LHCN-M2 (cell line): ENCODE measurements at regions not wholly inside any gene's neighbourhood (a gene's known extent, or its start where the extent isn't known, plus 50 kb on each side); places are given as distances from the start of the nearest gene placed in this dataset.
"Not testable (repeated sequence)": the region's sequence is repeated elsewhere in the genome, so short reads cannot be mapped to it uniquely, and the experiment has no call there.

Source experiments
- DNase-seq: peaks from one replicate; pipeline ENCODE4 v3.0.0-alpha.2; 2012; ENCODE audit warnings: low read depth

DNA sequence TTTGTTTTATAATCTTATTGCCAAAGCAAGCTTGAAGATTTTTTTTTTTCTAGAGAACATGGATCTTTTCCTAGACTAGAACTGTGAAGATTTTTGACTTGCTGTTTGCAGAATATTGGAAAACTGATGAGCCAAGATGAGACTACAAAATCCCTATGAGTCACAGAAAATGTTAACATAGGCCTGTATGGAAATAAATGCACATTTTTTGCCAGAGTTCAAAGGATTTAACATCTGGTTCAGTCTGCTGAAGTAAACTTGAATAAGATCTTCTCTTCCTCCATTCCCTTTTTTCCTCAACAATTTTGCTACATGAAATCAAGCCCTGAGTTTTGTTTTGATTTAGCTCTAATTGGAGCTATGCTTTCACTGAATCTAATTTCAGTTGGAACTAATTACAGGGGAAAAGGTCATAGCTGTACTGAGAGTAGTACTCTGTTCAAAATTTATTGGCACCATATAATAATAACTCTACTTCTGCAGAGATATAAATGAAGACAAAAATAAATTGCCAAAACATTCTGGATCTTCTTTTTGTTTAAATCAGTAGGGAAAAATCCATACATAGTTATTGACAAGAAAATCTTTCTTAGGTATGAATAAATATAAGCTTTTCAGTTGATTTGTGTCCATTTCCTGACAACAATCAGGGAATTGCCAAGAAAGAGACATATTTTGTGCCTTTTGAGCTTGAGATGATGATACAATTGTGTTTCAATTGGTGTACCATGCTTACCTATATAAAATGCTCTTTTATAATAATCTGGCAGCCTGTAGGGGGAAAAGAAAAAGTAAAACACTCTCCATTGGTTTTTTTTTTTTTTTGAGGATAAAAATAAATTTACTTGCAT, 387.5 kb upstream of the GOT2 start:
- DNase-seq = no peak

DNA sequence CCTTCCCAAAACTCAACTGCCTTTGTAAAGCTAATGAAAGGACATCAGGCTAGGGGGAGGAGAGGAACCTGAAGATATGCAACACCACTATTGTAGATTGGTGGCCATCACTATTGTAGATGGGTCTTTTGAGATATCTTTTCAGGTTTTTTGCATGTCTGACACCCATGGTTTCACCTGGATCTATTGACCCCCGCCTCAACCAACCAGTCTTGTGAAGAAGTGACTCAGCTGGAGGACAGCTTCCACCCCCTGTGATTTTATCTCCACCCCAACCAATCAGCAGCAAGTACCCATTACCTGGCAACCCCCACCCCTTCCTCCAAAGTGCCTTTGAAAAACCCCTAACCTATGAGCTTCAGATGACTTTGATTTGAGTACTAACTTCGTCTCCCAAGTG, 382.6 kb upstream of the GOT2 start:
- DNase-seq = no peak

DNA sequence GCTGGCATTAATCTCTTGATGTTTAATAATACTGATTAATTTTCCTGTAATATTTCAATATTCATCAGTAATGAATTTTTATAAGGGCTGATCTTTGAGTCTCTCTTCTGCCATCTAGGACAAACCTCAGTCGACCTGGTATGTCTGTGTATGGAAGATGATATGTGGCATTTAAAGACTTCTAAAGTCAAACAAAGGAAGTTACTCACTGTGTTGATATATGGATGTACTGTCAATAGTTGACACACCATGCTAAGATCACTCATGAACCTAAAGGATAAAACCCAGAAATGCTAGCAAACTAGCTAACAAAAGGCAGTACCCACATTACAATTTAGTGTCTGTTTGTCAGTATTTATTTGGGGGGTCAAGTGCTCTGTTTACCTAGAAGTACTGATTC, 380.7 kb upstream of the GOT2 start:
- DNase-seq = no peak

DNA sequence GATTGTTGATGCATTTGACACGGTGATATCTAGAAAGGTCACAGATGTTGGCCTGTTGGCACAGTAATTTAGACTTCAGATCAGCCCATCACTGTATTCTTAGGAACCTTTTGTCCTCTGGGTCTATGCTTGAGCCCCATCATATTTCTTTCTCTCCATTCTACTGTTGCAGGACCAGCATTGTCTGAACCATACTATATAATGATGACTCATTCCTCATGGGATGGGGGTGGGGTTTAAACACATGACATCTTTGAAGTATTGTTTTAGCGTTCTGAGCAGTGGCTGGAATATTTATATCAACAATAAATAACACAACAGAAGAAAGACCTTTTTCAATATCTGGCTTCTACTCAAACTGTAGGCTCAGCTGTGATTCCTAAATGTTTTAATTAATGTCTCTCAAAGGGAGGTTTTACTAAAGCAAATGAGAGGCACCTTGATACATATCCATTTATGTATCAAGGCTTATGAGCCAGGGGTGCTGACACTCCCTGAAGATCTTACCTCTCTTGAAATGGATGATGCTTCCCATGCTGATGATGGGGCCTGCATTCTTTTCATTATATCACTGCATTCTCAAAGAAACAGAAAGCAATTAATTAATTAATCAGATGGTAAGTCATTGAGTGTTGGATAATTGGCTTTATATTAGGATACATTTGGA, 379.0 kb upstream of the GOT2 start:
- DNase-seq = no peak

DNA sequence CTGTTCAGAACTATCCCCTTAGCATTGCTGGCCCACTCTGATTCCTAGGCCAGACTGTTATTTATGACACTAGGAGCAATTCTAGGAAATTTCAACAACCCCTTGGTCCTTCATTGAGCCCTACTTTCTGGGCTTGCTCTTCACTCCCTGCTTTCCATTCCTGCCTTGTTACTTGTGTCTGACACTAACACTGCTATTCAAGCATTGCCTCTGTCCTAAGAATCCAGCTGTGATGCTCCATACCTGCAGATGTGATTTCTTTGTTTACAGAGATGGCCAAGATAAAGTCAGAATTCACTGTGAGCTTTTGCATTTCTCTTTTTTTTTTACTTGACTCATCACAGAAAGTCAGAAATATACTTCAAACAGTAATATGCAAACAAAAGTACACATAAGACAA, 377.2 kb upstream of the GOT2 start:
- DNase-seq = no peak

DNA sequence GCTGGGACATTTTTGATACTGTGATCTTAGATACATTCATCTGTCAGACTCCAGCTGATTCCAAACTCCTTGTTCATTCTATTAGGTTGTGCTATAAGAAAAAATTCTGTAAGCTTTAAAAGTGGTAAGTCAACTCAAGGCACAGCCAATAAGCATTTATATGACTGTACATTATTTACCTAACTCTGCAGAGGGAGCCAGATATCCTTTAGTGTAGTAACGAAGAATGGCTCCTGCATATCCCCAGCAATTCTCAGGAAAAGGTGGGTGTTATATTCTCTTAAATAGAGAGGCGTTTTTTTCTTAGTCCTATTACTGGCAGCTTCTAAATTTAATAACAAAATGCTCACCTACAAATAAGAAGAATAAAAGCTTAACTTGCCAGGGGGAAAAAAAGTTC, 374.3 kb upstream of the GOT2 start:
- no peak for DNase-seq

DNA sequence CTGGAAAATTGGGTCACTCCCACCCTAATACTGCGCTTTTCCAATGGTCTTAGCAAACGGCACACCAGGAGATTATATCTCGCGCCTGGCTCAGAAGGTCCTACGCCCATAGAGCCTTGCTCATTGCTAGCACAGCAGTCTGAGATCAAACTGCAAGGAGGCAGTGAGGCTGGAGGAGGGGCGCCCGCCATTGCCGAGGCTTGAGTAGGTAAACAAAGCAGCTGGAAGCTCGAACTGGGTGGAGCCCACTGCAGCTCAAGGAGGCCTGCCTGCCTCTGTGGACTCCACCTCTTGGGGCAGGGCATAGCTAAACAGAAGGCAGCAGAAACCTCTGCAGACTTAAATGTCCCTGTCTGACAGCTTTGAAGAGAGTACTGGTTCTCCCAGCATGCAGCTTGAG, 362.6 kb upstream of the GOT2 start:
- DNase-seq = not testable (repeated sequence)

DNA sequence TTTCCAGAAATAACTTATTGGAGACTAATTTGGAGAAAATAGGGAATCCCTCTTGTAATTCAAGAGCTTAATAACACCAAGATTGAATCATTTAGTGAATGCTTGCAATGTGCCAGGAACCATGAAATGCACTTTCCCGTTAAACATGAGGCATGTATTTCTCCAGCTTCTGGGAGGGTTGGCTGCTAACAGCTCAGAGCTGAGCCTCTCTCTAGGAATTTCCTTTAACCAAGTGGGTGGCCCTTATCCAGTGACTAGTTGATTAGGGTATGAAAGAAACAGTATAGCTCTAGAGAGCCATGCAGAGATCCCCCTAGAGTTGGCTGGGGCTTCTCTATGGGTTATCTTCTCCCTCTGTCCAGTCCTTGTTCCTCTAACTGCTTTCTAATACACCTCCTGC, 356.4 kb upstream of the GOT2 start:
- DNase-seq = no peak

DNA sequence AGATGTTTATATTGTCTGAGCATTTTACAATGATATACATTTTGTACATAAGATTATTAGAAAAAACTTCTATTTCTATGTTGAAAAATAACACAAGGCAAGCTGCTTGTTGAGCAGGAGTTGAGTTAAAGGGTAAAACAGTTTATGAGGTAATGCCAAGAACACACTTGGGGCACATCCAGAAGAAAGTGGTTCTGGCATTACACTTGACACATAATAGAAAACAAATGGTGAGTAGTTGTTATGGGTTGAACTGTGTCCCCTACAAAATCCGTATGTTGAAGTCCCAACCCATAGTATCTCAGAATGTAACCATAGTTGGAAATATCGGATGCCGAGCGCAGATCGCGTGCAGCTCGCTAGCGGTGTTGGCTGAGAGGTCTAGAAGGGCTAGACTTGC, 354.3 kb upstream of the GOT2 start:
- no peak for DNase-seq

DNA sequence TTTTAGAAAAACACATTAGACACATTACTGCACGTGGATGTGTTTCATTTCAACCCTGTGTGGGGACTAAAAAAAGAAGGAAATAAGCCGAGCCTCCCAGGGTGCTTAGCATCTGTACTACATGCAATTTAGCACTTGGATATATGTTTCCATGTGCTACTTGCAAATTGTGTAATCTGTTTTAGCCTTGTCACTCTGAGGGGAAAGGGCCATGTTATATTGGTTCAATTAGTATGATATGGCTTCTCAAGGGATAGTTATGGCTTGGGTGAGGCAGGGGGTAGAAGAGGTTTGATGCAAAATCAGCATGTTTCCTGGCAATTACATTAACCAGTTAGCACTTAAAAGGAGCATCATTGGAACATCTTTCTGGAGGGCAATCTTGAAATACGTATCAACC, 353.5 kb upstream of the GOT2 start:
- no peak for DNase-seq

DNA sequence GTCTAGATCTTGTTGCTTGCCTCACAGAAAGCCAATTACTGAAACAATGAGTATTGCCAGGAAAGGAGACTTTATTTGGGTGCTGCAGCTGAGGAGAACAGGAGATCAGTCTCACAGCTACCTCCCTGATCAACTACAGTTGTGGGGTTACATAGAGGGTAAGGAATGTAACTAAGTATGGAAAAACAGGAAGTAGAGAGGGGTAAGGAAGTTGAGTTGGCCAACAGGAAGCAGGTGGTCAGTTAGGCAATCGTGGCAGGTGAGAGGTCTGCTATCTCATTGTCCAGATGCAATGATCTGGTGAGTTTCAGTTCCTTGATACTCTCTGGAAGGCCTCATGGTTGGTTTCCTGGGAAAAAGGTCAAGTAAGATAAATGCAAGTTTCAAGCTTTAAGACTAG, 333.1 kb upstream of the GOT2 start:
- DNase-seq = no peak

DNA sequence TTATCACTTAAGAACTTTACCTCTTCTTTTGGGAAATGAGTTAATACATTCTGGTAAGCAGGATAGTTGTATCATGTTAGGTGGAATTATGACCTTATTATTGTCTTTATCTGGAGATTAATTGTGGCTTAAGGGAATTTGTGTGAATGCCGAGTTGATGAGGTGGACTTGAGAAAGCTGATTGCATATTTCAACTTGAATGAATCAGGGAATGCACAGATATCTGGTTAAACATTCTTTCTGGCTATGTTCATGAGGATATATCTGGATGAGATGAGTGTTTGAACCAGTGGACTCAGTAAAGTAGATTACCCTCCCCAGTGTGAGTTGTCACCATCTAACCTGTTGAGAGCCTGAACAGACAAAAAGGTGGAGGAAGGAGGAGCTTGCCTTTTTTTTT, 326.1 kb upstream of the GOT2 start:
- DNase-seq = peak; percentile 50

DNA sequence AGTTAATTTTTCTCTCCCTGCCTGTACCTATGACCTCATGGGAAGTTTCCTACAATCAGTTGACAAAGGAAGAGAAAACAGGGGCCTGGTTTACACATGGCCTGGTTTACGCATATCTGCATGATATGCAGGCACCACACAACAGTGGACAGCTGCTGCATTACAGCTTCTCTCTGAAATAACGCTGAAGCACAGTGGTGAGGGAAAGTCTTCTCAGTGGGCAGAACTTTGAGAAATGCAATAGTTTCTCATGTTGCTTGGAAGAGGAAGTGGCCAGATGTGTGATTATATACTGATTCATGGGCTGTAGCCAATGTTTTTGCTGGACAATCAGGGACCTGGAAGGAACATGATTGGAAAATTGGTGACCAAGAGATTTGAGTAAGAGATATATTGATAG, 324.1 kb upstream of the GOT2 start:
- DNase-seq = no peak

DNA sequence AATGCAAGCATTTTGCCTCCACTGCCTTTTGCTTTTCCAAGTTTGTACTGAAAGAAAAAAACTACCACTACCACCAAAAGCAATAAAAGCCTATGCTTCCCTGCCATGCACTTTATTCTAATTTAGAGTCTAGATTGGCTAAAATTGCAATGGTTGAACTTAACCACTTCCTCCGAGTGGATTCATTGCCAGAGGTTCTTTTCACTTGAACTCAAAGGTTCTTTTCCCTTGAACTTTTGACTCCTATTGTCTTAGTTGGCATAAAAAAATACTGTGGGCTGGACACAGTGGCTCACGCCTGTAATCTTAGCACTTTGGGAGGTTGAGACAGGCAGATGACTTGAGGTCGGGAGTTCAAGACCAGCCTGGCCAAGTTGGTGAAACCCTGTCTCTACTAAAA, 319.8 kb upstream of the GOT2 start:
- no peak for DNase-seq

DNA sequence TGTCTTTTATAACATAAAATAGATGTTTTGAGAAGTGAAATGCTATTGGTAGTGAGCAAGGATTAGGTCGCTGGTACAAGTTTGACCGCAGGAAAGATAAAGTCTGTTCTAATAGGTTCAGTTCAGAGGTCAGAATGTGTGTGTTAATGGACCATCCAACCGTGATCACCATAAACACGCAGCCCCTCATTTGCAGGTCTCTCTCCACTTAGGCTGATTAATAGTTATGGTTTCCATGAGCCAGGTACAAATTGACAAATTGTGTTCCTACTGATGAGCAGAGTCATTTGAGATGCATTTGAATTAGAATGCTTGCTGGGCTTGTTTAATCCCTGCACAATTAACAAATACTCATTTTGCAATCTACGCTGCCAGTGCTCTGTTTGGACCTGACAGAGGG, 318.1 kb upstream of the GOT2 start:
- DNase-seq = no peak

DNA sequence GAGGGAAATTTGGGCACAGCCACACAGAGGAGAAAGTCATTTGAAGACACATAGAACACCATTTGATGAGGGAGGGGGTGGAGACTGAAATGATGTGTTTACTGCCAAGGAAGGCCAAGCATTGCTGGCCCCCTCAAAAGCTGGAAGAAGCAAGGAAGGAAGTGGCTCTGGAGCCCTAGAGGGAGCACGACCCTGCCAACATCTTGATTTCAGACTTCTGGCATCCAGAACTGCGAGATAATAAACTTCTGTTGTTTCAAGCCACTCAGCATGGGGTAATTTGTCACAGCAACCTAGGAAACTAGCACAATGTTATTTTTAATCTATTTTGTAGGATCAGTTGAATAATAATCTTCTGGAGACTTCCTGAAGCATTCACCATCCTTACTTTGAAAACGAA, 314.8 kb upstream of the GOT2 start:
- no peak for DNase-seq

DNA sequence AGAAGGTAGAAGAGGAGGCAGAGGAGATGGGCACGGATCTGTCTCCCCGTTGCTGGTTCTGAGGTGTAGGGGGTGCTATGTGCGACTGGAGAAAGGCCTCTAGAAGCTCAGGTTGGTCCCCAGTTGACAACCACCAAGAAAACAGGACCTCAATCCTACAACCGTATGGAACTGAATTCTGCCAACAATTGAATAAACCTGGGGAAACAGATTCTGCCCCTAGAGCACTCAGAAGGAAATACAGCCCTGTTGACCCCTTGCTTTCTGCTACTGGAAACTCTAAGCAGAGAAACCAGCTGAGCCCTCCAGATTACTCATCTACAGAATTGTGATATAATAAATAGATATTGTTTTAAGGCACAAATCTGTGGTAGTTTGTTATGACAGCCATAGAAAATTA, 313.0 kb upstream of the GOT2 start:
- no peak for DNase-seq

DNA sequence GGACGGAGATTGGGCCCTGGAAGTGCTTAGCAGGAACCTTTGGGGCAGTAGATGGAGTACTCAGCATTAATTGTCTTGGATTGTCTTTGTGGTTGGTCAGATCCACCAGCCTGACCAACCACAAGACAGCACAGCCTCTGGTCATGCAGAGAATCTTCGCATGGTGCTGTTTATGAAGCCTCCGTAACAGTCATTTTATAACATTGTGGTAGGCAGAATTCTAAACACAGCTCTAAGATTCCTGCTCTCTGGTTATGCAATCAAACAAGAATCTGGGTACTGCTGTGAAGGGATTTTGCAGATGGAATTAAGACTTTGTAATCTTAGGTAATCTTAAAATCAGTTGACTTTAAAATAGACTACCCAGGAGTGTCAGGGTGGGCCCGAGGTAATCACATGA, 312.2 kb upstream of the GOT2 start:
- DNase-seq = no peak

DNA sequence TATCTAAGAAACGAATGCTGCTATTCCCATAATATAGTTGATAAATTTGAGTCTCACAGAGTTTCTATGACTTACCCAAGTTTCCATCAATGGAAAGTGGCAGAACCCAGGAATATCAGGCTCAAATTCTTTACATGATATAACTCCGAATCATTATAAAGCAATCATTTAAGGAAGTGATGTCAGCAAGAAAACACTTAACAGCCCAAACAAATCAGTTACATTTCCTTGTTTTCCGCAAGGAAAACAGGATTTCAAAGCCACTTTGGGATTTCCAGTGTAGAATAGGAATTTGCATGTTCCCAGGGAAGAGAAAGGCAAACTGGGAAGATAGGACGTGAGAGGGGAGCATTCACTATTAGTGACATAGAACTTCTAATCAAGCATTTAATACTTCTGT, 311.4 kb upstream of the GOT2 start:
- no peak for DNase-seq

DNA sequence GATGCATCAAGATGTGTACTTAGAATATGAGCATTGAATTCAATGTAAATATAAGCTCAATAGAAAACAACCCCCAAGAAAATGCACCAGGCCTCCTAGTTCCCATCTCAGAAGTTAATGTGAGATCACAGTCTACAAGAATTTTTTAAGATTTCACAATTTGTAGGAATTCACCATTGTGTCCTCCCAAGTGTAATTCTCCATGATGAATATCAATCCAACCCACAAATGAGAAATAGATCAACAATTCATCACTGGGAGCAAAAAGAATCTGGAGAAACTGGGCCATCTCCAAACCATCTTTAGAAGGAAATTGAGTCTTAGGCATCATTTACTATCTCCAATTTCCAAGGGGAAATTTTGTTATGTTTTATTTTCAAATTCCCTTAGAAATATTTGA, 310.5 kb upstream of the GOT2 start:
- no peak for DNase-seq

DNA sequence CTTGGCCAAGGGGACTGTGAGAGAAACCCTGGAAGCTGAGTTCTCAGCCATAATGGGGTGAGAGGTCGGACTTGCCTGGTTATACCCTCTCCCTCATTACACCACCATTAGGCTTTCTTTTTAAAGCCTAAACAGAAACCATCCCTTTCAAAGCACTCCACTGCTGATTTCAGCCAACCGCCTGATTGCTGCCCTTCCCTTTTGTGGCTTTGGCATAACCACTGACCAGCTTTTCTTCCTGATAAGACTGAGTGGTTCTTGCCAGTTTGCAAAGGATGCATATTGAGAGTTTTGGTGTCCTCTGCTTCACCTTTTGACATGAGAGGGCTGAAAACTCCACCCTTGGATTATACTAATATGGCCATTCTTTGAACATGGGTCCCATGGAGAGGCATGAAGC, 308.2 kb upstream of the GOT2 start:
- DNase-seq = no peak

DNA sequence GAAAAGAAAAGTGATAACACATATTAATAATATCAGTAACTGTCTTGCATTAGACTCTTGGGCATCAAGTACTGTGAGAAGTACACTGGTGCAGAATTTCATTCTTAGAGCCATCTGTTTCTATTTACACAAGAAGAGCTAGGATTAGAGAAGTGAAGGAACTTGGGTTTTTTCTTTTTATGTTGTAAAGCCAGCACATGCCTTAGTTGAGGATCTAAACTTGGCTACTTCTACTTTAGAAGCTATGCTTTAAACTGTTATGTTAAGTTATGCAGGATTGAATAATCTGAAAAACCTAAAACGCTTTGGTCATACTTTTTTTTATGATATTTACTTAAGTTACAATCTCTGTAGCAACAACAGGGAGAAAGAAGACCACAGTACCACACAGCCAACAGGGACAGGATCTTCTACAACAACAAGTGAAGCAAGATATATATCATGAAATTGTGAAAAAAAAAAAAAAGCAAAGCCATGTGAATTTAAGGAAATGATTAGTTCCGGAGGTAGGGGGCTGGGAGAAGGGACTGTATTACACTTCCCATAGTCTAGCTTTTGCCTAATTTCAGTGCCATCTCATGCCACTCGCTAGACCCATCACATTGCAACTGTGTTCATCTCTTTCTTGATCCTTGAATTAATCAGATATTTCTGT, 305.1 kb upstream of the GOT2 start:
- DNase-seq = no peak

DNA sequence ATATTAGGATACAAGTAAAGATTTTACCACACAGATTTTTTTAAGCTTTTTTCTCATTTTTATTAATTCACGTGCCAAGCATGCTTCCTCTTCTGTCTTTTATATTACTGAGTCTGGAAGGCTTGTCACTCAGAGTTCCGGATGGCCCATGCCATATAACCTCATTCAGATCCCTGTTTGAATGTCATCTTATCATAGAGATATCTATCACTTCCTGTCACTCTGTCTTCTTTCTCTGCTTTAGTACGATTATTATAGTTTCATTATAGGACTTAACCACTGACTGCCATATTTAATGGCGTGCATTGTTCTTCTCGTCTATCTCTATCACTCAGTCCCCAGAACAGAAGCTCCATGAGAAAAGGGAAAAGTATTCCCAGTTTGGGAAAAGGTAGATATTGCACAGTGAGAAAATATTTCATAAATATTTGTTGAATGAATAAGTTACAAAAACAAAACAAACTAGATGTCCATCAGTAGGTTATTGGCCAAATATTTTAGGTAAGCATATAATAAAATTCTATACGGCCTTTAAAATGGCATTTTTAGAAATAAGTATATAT, 296.9 kb upstream of the GOT2 start:
- no peak for DNase-seq
